WTC11 (cell line): ENCODE measurements at regions not wholly inside any gene's neighbourhood (a gene's known extent, or its start where the extent isn't known, plus 50 kb on each side); places are given as distances from the start of the nearest gene placed in this dataset.

Experiments
- ATAC-seq: fragments of 200-7000 bp; cut with Tn5 transposase; 2 replicates; pipeline ENCODE4 v1.10.0; 2021; ENCODE audit warnings: mild to moderate bottlenecking, moderate library complexity
- CTCF ChIA-PET: fragments of 300-600 bp; sonication (Branson Sonifier 250); formaldehyde crosslinking; loops from one replicate; lab custom pipeline; 2021; ENCODE audit warnings: antibody characterized with exemption; lab: Charles Lee
- POLR2A ChIA-PET: fragments of 350-600 bp; sonication (Branson Sonifier 250); formaldehyde crosslinking; loops from one replicate; lab custom pipeline; 2021; ENCODE audit warnings: antibody characterized with exemption; lab: Charles Lee
- DNase-seq: peaks from one replicate; pipeline ENCODE4 v3.0.0; 2021; ENCODE audit warnings: low spot score
- H3K27ac Mint-ChIP-seq: 2 replicates; pipeline ENCODE4 v1.8.0; 2021; ENCODE audit warnings: mixed read lengths
- H3K27me3 Mint-ChIP-seq: 2 replicates; pipeline ENCODE4 v1.8.0; 2021; ENCODE audit warnings: low read depth, mild to moderate bottlenecking, moderate library complexity, mixed read lengths
- H3K36me3 Mint-ChIP-seq: 2 replicates; pipeline ENCODE4 v1.8.0; 2021; ENCODE audit warnings: mixed read lengths
- H3K4me1 Mint-ChIP-seq: 2 replicates; pipeline ENCODE4 v1.8.0; 2022; ENCODE audit warnings: mixed read lengths
- H3K4me3 Mint-ChIP-seq: 2 replicates; pipeline ENCODE4 v1.8.0; 2021; ENCODE audit warnings: mild to moderate bottlenecking, moderate library complexity, mixed read lengths
- H3K9me3 Mint-ChIP-seq: 2 replicates; pipeline ENCODE4 v1.8.0; 2021; ENCODE audit warnings: mixed read lengths
- CBFB ChIP-seq: sonication (generic); formaldehyde crosslinking; IDR thresholded peaks from 2 replicates; pipeline ENCODE4 v1.8.1; 2022; ENCODE audit warnings: mild to moderate bottlenecking, low read depth, missing genetic modification reagents
- GRHL2 ChIP-seq: fragments of 250-450 bp; sonication (Bioruptor Pico); IDR thresholded peaks from 2 replicates; pipeline ENCODE4 v1.8.0; 2022; ENCODE audit warnings: mild to moderate bottlenecking, moderate library complexity; ENCODE audit not compliant: insufficient replicate concordance, severe bottlenecking
- HMGA2 ChIP-seq: fragments of 250-450 bp; sonication (Bioruptor Pico); IDR thresholded peaks from 2 replicates; pipeline ENCODE4 v1.4.0; 2021; ENCODE audit warnings: mild to moderate bottlenecking, moderate library complexity
- IRF2 ChIP-seq: sonication (generic); formaldehyde crosslinking; IDR thresholded peaks from 2 replicates; pipeline ENCODE4 v1.8.0; 2022; ENCODE audit warnings: low read depth, missing genetic modification reagents, borderline replicate concordance
- JUN ChIP-seq: sonication (generic); formaldehyde crosslinking; IDR thresholded peaks from 2 replicates; pipeline ENCODE4 v1.8.0; 2023; ENCODE audit warnings: mild to moderate bottlenecking, missing genetic modification reagents
- KAT7 ChIP-seq: sonication (generic); formaldehyde crosslinking; IDR thresholded peaks from 2 replicates; pipeline ENCODE4 v1.8.1; 2023; ENCODE audit warnings: missing genetic modification reagents, mild to moderate bottlenecking, borderline replicate concordance
- NFE2L1 ChIP-seq: sonication (generic); formaldehyde crosslinking; IDR thresholded peaks from 2 replicates; pipeline ENCODE4 v1.8.1; 2023; ENCODE audit warnings: missing genetic modification reagents
- NR3C1 ChIP-seq: sonication (generic); formaldehyde crosslinking; conservative IDR thresholded peaks from 2 replicates; pipeline ENCODE4 v1.8.1; 2023; ENCODE audit warnings: low read depth, mild to moderate bottlenecking, missing genetic modification reagents
- SOX15 ChIP-seq: fragments of 250-450 bp; sonication (Bioruptor Pico); IDR thresholded peaks from 2 replicates; pipeline ENCODE4 v1.9.0; 2021; ENCODE audit warnings: mild to moderate bottlenecking
- SP1 ChIP-seq: sonication (generic); formaldehyde crosslinking; conservative IDR thresholded peaks from 2 replicates; pipeline ENCODE4 v1.8.1; 2022; ENCODE audit warnings: missing genetic modification reagents
- TEAD4 ChIP-seq: sonication (generic); formaldehyde crosslinking; IDR thresholded peaks from 2 replicates; pipeline ENCODE4 v1.8.0; 2022; ENCODE audit warnings: mild to moderate bottlenecking, missing genetic modification reagents
- ZNF232 ChIP-seq: sonication (generic); formaldehyde crosslinking; IDR thresholded peaks from 2 replicates; pipeline ENCODE4 v1.8.0; 2022; ENCODE audit warnings: mild to moderate bottlenecking, missing genetic modification reagents
- ZNF263 ChIP-seq: sonication (generic); formaldehyde crosslinking; IDR thresholded peaks from 2 replicates; pipeline ENCODE4 v1.8.1; 2022; ENCODE audit warnings: low read depth, mild to moderate bottlenecking, moderate library complexity, missing genetic modification reagents
- ZNF317 ChIP-seq: sonication (generic); formaldehyde crosslinking; IDR thresholded peaks from 2 replicates; pipeline ENCODE4 v1.8.1; 2023; ENCODE audit warnings: low read depth, mild to moderate bottlenecking, moderate library complexity, missing genetic modification reagents, borderline replicate concordance
- ZNF396 ChIP-seq: fragments of 250-450 bp; sonication (Bioruptor Pico); IDR thresholded peaks from 2 replicates; pipeline ENCODE4 v1.8.0; 2021; ENCODE audit warnings: mild to moderate bottlenecking, moderate library complexity, borderline replicate concordance
- TF ChIP-seq, protein P1 (sequence below): fragments of 250-450 bp; sonication (Bioruptor Pico); conservative IDR thresholded peaks from 2 replicates; pipeline ENCODE4 v1.9.0; 2021; ENCODE audit warnings: mild to moderate bottlenecking
- TF ChIP-seq, protein P2 (sequence below): sonication (generic); formaldehyde crosslinking; IDR thresholded peaks from 2 replicates; pipeline ENCODE4 v1.8.1; 2022; ENCODE audit warnings: mild to moderate bottlenecking, missing genetic modification reagents, moderate library complexity, borderline replicate concordance
- TF ChIP-seq, protein P3 (sequence below): sonication (generic); formaldehyde crosslinking; IDR thresholded peaks from 2 replicates; pipeline ENCODE4 v1.8.1; 2022; ENCODE audit warnings: low read depth, mild to moderate bottlenecking, moderate library complexity, missing genetic modification reagents, borderline replicate concordance
- TF ChIP-seq, protein P4 (sequence below): sonication (generic); formaldehyde crosslinking; IDR thresholded peaks from 2 replicates; pipeline ENCODE4 v1.8.1; 2023; ENCODE audit warnings: mild to moderate bottlenecking, missing genetic modification reagents, borderline replicate concordance
- TF ChIP-seq, protein P5 (sequence below): sonication (generic); formaldehyde crosslinking; IDR thresholded peaks from 2 replicates; pipeline ENCODE4 v1.8.1; 2022; ENCODE audit warnings: low read depth, missing genetic modification reagents, borderline replicate concordance
- TF ChIP-seq, protein P6 (sequence below): sonication (generic); formaldehyde crosslinking; conservative IDR thresholded peaks from 2 replicates; pipeline ENCODE4 v1.8.1; 2023; ENCODE audit warnings: mild to moderate bottlenecking, low read depth, missing genetic modification reagents, moderate library complexity
- TF ChIP-seq, protein P7 (sequence below): fragments of 250-450 bp; sonication (Bioruptor Pico); IDR thresholded peaks from 2 replicates; pipeline ENCODE4 v1.9.0; 2021; ENCODE audit warnings: mild to moderate bottlenecking

DNA sequence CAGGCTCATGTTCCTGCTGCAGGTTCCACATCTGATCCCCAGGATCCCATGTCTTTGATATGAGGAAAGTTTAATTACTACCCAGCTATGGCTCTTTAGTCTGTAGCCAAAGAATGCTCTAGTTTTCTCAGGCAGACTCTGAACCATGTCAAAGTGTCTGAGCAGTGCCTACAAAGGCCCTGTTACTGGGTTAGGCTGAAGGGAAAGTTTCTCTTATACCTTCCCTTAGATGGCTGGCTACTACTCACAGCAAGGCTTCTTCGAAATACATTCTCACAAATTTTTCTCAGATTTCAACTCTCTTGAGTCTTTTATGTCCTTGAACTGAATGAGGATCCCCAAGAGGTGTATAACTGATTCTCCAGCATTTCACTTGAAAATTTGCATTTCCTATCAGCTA, 102.4 kb downstream of the NR1D2 start (continued):
- TF ChIP-seq, protein P1, sequence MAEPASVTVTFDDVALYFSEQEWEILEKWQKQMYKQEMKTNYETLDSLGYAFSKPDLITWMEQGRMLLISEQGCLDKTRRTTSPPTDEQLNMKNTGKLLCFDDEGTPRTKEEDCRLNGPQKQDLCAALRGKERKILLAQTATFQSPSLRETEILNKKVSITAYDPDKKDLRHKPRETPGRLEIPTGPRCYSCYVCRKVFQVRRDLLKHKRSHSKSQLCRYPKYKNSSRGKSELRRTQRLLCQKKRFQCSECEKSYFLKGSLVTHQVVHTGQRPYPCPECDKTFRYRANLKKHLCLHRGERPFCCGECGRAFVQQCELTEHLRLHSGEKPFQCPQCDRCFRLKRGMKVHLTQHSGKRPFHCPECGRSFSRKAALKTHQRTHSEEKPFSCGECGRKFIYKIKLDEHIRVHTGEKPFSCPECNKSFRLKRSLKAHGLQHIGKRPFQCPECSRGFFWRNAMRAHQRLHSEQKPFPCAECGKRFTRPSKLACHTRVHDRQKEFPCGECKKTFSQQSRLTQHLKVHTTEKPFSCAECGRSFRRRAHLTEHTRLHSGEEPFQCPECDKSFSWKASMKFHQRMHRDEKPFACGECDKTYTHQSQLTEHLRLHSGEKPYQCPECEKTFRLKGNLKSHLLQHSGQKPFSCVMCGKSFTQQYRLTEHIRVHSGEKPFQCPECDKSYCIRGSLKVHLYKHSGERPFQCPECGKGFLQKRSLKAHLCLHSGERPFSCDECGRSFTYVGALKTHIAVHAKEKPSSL, result no peak
- TF ChIP-seq, protein P2, sequence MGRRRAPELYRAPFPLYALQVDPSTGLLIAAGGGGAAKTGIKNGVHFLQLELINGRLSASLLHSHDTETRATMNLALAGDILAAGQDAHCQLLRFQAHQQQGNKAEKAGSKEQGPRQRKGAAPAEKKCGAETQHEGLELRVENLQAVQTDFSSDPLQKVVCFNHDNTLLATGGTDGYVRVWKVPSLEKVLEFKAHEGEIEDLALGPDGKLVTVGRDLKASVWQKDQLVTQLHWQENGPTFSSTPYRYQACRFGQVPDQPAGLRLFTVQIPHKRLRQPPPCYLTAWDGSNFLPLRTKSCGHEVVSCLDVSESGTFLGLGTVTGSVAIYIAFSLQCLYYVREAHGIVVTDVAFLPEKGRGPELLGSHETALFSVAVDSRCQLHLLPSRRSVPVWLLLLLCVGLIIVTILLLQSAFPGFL, result no peak
- TF ChIP-seq CBFB (CRISPR knock-in tag) (no peak), IRF2 (CRISPR knock-in tag) (no peak)
- TF ChIP-seq, all 79 proteins: peak for 0

DNA sequence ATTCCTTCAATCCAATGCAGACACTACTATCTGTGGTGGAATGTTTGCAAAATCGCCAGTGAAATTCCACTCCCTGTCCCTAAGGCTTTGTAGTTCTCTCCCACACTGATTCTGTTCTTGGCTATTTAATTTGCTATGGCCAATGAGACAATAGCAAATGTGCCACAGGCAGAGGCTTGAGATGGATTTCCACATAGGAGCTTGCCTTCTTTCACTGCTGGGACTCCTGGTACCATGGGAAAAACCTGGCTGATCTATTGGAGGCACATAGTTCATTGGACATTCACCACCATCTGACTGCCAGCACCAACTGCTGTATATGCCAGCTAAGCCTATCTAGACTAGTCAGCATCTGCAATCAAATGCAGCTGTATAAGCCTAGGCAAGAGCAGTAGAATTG, 103.8 kb downstream of the NR1D2 start:
- H3K36me3 Mint-ChIP-seq, result no peaks in the 10 kb centered on the region
- H3K27ac Mint-ChIP-seq, result no peak overlapping the region
- H3K9me3 Mint-ChIP-seq, result no peaks in the 10 kb centered on the region
- ATAC-seq, result no peak
- ChIA-PET POLR2A (no interaction called here), CTCF (no interaction called here)
- H3K27me3 Mint-ChIP-seq, result no peaks in the 10 kb centered on the region
- no peak overlapping the region for H3K4me3 Mint-ChIP-seq
- no peak for DNase-seq
- no peaks in the 10 kb centered on the region for H3K4me1 Mint-ChIP-seq
- TF ChIP-seq ZNF317 (CRISPR knock-in tag), result no peak
- TF ChIP-seq ZNF396 (CRISPR knock-in tag), result no peak
- TF ChIP-seq, protein P3, sequence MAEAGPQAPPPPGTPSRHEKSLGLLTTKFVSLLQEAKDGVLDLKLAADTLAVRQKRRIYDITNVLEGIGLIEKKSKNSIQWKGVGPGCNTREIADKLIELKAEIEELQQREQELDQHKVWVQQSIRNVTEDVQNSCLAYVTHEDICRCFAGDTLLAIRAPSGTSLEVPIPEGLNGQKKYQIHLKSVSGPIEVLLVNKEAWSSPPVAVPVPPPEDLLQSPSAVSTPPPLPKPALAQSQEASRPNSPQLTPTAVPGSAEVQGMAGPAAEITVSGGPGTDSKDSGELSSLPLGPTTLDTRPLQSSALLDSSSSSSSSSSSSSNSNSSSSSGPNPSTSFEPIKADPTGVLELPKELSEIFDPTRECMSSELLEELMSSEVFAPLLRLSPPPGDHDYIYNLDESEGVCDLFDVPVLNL, result no peak
- TF ChIP-seq NFE2L1 (CRISPR knock-in tag), result no peak
- no peak for TF ChIP-seq SP1 (CRISPR knock-in tag)
- TF ChIP-seq, protein P4, sequence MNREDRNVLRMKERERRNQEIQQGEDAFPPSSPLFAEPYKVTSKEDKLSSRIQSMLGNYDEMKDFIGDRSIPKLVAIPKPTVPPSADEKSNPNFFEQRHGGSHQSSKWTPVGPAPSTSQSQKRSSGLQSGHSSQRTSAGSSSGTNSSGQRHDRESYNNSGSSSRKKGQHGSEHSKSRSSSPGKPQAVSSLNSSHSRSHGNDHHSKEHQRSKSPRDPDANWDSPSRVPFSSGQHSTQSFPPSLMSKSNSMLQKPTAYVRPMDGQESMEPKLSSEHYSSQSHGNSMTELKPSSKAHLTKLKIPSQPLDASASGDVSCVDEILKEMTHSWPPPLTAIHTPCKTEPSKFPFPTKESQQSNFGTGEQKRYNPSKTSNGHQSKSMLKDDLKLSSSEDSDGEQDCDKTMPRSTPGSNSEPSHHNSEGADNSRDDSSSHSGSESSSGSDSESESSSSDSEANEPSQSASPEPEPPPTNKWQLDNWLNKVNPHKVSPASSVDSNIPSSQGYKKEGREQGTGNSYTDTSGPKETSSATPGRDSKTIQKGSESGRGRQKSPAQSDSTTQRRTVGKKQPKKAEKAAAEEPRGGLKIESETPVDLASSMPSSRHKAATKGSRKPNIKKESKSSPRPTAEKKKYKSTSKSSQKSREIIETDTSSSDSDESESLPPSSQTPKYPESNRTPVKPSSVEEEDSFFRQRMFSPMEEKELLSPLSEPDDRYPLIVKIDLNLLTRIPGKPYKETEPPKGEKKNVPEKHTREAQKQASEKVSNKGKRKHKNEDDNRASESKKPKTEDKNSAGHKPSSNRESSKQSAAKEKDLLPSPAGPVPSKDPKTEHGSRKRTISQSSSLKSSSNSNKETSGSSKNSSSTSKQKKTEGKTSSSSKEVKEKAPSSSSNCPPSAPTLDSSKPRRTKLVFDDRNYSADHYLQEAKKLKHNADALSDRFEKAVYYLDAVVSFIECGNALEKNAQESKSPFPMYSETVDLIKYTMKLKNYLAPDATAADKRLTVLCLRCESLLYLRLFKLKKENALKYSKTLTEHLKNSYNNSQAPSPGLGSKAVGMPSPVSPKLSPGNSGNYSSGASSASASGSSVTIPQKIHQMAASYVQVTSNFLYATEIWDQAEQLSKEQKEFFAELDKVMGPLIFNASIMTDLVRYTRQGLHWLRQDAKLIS (CRISPR knock-in tag), result no peak
- TF ChIP-seq, protein P5, sequence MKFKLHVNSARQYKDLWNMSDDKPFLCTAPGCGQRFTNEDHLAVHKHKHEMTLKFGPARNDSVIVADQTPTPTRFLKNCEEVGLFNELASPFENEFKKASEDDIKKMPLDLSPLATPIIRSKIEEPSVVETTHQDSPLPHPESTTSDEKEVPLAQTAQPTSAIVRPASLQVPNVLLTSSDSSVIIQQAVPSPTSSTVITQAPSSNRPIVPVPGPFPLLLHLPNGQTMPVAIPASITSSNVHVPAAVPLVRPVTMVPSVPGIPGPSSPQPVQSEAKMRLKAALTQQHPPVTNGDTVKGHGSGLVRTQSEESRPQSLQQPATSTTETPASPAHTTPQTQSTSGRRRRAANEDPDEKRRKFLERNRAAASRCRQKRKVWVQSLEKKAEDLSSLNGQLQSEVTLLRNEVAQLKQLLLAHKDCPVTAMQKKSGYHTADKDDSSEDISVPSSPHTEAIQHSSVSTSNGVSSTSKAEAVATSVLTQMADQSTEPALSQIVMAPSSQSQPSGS (CRISPR knock-in tag), result no peak
- no peak for TF ChIP-seq KAT7
- no peak for TF ChIP-seq NR3C1
- no peak for TF ChIP-seq TEAD4 (CRISPR knock-in tag)
- no peak for TF ChIP-seq ZNF263 (CRISPR knock-in tag)
- no peak for TF ChIP-seq GRHL2 (CRISPR knock-in tag)
- TF ChIP-seq, protein P6, sequence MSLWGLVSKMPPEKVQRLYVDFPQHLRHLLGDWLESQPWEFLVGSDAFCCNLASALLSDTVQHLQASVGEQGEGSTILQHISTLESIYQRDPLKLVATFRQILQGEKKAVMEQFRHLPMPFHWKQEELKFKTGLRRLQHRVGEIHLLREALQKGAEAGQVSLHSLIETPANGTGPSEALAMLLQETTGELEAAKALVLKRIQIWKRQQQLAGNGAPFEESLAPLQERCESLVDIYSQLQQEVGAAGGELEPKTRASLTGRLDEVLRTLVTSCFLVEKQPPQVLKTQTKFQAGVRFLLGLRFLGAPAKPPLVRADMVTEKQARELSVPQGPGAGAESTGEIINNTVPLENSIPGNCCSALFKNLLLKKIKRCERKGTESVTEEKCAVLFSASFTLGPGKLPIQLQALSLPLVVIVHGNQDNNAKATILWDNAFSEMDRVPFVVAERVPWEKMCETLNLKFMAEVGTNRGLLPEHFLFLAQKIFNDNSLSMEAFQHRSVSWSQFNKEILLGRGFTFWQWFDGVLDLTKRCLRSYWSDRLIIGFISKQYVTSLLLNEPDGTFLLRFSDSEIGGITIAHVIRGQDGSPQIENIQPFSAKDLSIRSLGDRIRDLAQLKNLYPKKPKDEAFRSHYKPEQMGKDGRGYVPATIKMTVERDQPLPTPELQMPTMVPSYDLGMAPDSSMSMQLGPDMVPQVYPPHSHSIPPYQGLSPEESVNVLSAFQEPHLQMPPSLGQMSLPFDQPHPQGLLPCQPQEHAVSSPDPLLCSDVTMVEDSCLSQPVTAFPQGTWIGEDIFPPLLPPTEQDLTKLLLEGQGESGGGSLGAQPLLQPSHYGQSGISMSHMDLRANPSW, result no peak
- TF ChIP-seq HMGA2 (CRISPR knock-in tag), result no peak
- TF ChIP-seq SOX15 (CRISPR knock-in tag), result no peak
- TF ChIP-seq, protein P7, sequence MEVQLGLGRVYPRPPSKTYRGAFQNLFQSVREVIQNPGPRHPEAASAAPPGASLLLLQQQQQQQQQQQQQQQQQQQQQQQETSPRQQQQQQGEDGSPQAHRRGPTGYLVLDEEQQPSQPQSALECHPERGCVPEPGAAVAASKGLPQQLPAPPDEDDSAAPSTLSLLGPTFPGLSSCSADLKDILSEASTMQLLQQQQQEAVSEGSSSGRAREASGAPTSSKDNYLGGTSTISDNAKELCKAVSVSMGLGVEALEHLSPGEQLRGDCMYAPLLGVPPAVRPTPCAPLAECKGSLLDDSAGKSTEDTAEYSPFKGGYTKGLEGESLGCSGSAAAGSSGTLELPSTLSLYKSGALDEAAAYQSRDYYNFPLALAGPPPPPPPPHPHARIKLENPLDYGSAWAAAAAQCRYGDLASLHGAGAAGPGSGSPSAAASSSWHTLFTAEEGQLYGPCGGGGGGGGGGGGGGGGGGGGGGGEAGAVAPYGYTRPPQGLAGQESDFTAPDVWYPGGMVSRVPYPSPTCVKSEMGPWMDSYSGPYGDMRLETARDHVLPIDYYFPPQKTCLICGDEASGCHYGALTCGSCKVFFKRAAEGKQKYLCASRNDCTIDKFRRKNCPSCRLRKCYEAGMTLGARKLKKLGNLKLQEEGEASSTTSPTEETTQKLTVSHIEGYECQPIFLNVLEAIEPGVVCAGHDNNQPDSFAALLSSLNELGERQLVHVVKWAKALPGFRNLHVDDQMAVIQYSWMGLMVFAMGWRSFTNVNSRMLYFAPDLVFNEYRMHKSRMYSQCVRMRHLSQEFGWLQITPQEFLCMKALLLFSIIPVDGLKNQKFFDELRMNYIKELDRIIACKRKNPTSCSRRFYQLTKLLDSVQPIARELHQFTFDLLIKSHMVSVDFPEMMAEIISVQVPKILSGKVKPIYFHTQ (CRISPR knock-in tag), result no peak
- TF ChIP-seq ZNF232 (CRISPR knock-in tag), result no peak
- TF ChIP-seq JUN (CRISPR knock-in tag), result no peak
